Common myeloid progenitor, CD34-positive (primary cell): ENCODE measurements at regions not wholly inside any gene's neighbourhood (a gene's known extent, or its start where the extent isn't known, plus 50 kb on each side); places are given as distances from the start of the nearest gene placed in this dataset.

Experiments used
- CTCF ChIA-PET: fragments of 350-600 bp; sonication (Branson Sonifier 250); formaldehyde crosslinking; loops from one replicate; lab custom pipeline; 2021; ENCODE audit warnings: antibody characterized with exemption; lab: Charles Lee
- POLR2A ChIA-PET: fragments of 350-600 bp; sonication (Branson Sonifier 250); formaldehyde crosslinking; loops from one replicate; lab custom pipeline; 2021; ENCODE audit warnings: antibody characterized with exemption; lab: Charles Lee
- DNase-seq, 3 donors: peaks; one replicate each; pipeline versions ENCODE4 v3.0.0 to v3.0.0-alpha.2; 2013
- H3K27ac ChIP-seq, 2 experiments: 1 replicate in 1 of 2; 2 replicates in 1 of 2; pipeline ENCODE4 v1.7.0; 2013; ENCODE audit warnings: inconsistent platforms in 2 of 2, low read length in 2 of 2, mild to moderate bottlenecking in 2 of 2, low read depth in 1 of 2, moderate library complexity in 1 of 2; ENCODE audit not compliant: severe bottlenecking in 2 of 2, insufficient read depth in 1 of 2, poor library complexity in 1 of 2
- H3K27me3 ChIP-seq, 5 experiments: replicated peaks in 2 of 5; 1 replicate in 3 of 5; 2 replicates in 2 of 5; pipeline versions ENCODE4 v1.6.1 to v1.7.0; 2013; ENCODE audit warnings: low read length in 4 of 5, mild to moderate bottlenecking in 2 of 5, moderate library complexity in 2 of 5, inconsistent platforms in 1 of 5; ENCODE audit not compliant: insufficient read depth in 5 of 5, control insufficient read depth in 4 of 5
- H3K36me3 ChIP-seq, 4 experiments: 1 replicate in 2 of 4; 2 replicates in 2 of 4; pipeline versions ENCODE4 v1.6.1 to v1.7.0; 2013; ENCODE audit warnings: low read length in 3 of 4, control low read depth in 1 of 4, mild to moderate bottlenecking in 1 of 4; ENCODE audit not compliant: control insufficient read depth in 4 of 4, insufficient read depth in 4 of 4
- H3K4me1 ChIP-seq, 4 experiments: 1 replicate in 3 of 4; 2 replicates in 1 of 4; pipeline versions ENCODE4 v1.6.1 to v1.7.1; 2013; ENCODE audit warnings: low read length in 3 of 4, mild to moderate bottlenecking in 3 of 4, control low read depth in 1 of 4, inconsistent platforms in 1 of 4, moderate library complexity in 1 of 4; ENCODE audit not compliant: control insufficient read depth in 4 of 4, insufficient read depth in 4 of 4; ENCODE audit errors: control extremely low read depth in 1 of 4
- H3K4me3 ChIP-seq, 7 experiments: 1 replicate in 4 of 7; 2 replicates in 3 of 7; pipeline versions ENCODE4 v1.5.1 to v1.7.0; 2013; ENCODE audit warnings: mild to moderate bottlenecking in 7 of 7, low read length in 6 of 7, moderate library complexity in 6 of 7, inconsistent platforms in 2 of 7, low read depth in 2 of 7, control low read depth in 1 of 7; ENCODE audit not compliant: insufficient read depth in 4 of 7, control insufficient read depth in 1 of 7; ENCODE audit errors: extremely low read depth in 1 of 7
- H3K9me3 ChIP-seq, 5 experiments: 1 replicate in 4 of 5; 2 replicates in 1 of 5; pipeline versions ENCODE4 v1.6.1 to v1.7.1; 2013; ENCODE audit warnings: low read length in 4 of 5, mild to moderate bottlenecking in 2 of 5, inconsistent platforms in 1 of 5, low read depth in 1 of 5, moderate library complexity in 1 of 5; ENCODE audit not compliant: control insufficient read depth in 4 of 5, insufficient read depth in 2 of 5; ENCODE audit errors: control extremely low read depth in 1 of 5
- WGBS: methylation state at CpG from one replicate; pipeline ENCODE4 v1.1.5; 2013; ENCODE audit not compliant: insufficient coverage; 5-methylcytosine and 5-hydroxymethylcytosine counted together

DNA sequence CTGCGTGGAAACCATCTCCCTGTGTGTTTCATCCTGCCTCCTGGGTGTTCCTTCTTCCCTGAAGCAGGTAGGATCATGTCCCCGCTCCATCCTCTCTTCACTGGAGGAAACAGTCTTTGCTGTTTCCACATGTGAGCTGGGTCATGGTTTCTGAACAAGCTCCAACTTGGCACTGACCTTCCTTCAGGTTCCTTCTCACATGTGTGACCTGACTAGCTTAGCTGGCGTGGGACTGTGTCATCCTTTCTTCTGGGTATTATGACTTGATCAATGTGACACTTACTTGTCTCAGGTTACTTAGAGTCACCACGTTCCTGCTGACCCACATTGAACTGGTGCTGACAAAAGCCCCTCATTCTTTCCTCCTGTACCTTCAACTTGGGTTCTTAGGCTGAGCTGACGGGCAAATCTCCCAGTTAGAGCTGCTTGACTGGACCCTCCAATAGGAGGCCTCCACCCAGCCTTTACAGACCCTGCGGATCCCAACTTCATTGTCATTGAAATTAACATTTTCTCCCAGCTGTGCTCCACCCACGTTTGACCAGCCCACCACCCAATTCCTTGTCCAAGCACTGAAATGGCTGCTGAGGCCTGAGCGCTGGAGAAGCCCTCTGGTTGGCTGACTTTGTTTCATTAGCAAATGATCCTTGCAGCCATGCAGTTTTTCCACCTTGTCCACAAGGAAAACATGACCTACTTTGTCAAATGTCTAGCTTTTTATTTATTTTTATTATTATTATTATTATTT is 128.1 kb downstream of the DDX1 start:
- H3K4me1 ChIP-seq, result no peaks in the 10 kb centered on the region
- 98% methylated on average over 8 of the region's 8 CpGs for WGBS
- CTCF ChIA-PET, result no interaction called here

DNA sequence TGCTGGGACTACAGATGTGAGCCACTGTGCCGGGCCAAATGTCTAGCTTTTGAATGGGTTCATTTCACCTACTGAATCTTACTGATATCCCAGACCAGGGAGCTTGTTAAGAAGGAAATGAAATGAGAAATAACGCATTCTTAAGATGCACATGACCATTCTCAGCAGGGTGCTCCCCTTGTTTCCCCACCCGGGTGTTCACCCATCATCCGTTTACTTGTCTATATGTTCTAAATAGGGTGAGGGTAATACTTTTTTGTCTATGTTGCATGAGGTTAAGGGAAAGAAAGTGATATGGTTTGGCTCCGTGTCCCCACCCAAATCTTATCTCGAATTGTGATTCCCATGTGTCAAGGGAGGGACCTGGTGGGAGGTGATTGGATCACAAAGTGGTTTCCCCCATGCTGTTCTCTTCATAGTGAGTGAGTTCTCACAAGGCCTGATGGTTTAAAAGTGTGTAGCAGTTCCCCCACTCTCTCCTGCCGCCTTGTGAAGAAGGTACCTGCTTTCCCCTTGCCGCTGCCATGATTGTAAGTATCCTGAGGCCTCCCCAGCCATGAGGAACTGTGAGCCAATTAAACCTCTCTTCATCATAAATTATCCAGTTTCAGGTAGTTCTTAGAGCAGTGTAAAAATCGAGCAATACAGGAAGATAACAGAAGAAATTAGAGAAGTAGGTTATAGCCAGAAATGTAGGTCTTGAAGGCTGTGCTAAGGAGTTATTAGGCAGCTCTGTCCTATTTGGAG is 129.1 kb downstream of the DDX1 start:
- no peaks in the 10 kb centered on the region for H3K27me3 ChIP-seq
- DNase-seq, result no peak
- no peaks in the 10 kb centered on the region for H3K9me3 ChIP-seq
- no peak overlapping the region for H3K4me3 ChIP-seq
- no peaks in the 10 kb centered on the region for H3K4me1 ChIP-seq
- ChIA-PET POLR2A (no interaction called here), CTCF (no interaction called here)
- H3K27ac ChIP-seq, result no peak overlapping the region
- H3K36me3 ChIP-seq, result no peaks in the 10 kb centered on the region
- 63% methylated on average over 3 of the region's 9 CpGs for WGBS

More for the DNA sequence above, 128.1 kb downstream of the DDX1 start:
- Histone ChIP-seq H3K36me3 (no peaks in the 10 kb centered on the region), H3K27ac (no peak overlapping the region), H3K9me3 (no peaks in the 10 kb centered on the region), H3K27me3 (no peaks in the 10 kb centered on the region), H3K4me3 (no peak overlapping the region)
- POLR2A ChIA-PET, result no interaction called here
- no peak for DNase-seq

DNA sequence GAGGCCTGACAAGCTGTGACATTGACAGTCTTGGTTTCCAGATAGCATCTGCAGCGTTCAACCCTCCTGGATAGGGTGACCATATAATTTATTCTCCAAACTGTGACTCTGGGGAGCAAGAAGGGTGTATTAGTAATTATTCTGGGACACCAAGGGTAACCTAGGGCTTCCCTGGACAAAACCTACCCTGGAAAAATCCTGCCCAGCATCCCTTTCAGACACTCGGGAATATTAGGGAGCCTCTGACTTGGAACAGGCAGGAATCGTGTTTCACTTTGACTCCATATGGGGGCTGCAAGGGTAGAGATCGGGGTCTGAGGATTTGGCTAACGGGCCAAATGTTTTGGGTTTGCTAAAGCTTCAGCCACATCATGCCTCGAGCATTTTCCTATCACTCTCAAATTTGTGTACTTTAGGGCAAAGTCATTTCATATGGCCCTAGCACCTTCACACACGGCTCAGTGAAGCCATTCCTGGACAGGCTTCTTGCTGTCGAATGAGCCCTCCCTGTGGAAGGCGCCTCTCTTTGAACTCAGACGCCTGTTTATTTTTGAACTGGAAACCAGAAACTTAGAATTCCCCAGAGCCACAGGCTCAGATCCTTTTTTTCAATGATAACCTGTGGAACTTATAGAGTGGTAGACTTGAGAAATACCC is 129.9 kb downstream of the DDX1 start:
- DNase-seq, result no peak
- POLR2A ChIA-PET, result no interaction called here
- Histone ChIP-seq H3K27ac (no peak overlapping the region), H3K27me3 (no peaks in the 10 kb centered on the region), H3K4me3 (no peak overlapping the region), H3K9me3 (no peaks in the 10 kb centered on the region), H3K36me3 (no peaks in the 10 kb centered on the region), H3K4me1 (no peaks in the 10 kb centered on the region)
- CTCF ChIA-PET, result no interaction called here
- WGBS, result 98% methylated on average over 10 of the region's 10 CpGs

DNA sequence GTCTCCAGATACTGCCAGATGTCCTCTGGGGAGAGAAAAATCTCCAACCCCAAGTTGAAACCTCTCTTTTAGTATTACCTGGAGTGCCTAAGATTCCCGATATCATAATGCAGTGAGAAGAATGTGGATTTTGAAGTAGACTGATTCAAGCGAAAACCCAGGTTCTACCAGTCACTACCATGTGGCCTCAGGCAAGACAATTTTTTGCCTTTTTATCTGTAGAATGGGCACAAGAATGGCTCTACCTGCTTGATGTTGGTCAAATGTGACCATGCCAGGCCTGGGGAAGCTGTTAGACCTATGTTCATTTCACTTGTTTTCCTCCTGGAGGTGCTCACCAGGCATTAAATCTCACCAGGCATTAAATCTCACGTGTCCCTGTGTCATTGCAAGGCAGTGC is 131.3 kb downstream of the DDX1 start:
- Histone ChIP-seq H3K36me3 (no peaks in the 10 kb centered on the region), H3K9me3 (no peaks in the 10 kb centered on the region), H3K27ac (no peak overlapping the region), H3K4me3 (no peak overlapping the region), H3K27me3 (no peaks in the 10 kb centered on the region), H3K4me1 (no peaks in the 10 kb centered on the region)
- DNase-seq, result no peak
- ChIA-PET POLR2A (no interaction called here), CTCF (no interaction called here)
- WGBS, result 100% methylated on average over 2 of the region's 3 CpGs

DNA sequence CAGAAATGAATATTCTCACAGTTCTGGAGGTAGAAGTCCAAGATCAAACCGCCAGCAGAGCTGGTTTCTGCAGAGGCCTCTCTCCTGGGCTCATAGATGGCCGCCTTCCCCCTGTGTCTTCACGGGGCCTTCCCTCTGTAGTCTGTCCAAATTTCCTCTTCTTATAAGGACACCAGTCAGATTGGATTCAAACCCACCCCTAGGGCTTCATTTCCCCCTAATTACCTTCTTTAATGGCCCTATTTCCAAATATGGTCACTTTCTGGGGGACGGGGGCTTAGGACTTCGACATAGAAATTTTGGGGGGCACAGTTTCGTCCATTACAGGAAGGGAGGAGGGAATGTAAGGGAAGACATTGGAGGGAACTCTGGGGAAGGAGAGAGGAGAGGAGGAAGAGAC is 132.6 kb downstream of the DDX1 start:
- Histone ChIP-seq H3K27ac (no peak overlapping the region), H3K9me3 (no peaks in the 10 kb centered on the region), H3K4me3 (no peak overlapping the region), H3K36me3 (no peaks in the 10 kb centered on the region), H3K27me3 (no peaks in the 10 kb centered on the region), H3K4me1 (no peaks in the 10 kb centered on the region)
- ChIA-PET POLR2A (no interaction called here), CTCF (interaction anchor here (0.8 kb wide), 1 partner anchor 219 kb away, joined by 3 read pairs; no protein-coding TSS in a partner anchor)
- DNase-seq, result no peak
- WGBS, result 82% methylated on average over 3 of the region's 6 CpGs

DNA sequence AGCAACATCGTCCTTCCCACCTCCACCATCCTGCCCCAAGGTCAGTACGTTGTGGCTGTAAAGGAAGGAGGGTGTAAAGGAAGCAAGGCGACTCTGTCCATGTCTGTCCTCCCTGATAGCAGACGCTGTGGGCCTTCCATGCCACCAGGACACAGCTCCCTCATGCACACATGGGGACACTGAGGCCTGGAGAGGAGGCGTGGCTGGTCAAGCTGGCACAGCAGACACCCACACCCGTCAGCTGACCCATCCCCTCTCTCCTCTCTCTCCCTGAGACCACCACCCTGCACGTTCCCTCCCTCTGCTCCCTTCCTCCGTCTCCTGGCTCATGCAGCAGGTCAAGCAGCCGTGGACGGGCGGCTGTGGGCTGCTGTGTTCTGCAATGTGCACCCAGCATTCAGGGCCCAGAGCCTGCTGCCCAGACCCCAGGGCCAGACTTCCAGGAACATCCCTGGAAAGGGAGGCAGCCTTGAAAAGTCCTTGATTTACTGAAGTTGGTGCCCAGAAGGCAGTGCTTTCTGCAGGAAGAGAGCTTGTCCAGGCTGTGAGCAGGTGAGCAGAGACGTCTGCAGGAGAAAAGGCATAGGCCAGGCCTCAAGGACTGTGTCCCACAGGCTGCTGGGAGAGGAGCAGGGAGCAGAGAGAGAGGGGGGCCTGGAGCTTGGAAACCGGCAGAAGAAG is 133.6 kb downstream of the DDX1 start:
- H3K27ac ChIP-seq, result no peak overlapping the region
- H3K9me3 ChIP-seq, result no peaks in the 10 kb centered on the region
- DNase-seq, result no peak
- ChIA-PET POLR2A (no interaction called here), CTCF (interaction anchor here (0.8 kb wide), 1 partner anchor 218 kb away, joined by 3 read pairs; no protein-coding TSS in a partner anchor)
- H3K4me3 ChIP-seq, result no peak overlapping the region
- H3K27me3 ChIP-seq, result no peaks in the 10 kb centered on the region
- H3K4me1 ChIP-seq, result peaks cover 0 to 3% (median under 1%) of the 10 kb centered on the region in 4 experiments
- 95% methylated on average over 3 of the region's 13 CpGs for WGBS
- no peaks in the 10 kb centered on the region for H3K36me3 ChIP-seq
